ENCODE measurements at regions not wholly inside any gene's neighbourhood (a gene's known extent, or its start where the extent isn't known, plus 50 kb on each side); places are given as distances from the start of the nearest gene placed in this dataset.

DNA sequence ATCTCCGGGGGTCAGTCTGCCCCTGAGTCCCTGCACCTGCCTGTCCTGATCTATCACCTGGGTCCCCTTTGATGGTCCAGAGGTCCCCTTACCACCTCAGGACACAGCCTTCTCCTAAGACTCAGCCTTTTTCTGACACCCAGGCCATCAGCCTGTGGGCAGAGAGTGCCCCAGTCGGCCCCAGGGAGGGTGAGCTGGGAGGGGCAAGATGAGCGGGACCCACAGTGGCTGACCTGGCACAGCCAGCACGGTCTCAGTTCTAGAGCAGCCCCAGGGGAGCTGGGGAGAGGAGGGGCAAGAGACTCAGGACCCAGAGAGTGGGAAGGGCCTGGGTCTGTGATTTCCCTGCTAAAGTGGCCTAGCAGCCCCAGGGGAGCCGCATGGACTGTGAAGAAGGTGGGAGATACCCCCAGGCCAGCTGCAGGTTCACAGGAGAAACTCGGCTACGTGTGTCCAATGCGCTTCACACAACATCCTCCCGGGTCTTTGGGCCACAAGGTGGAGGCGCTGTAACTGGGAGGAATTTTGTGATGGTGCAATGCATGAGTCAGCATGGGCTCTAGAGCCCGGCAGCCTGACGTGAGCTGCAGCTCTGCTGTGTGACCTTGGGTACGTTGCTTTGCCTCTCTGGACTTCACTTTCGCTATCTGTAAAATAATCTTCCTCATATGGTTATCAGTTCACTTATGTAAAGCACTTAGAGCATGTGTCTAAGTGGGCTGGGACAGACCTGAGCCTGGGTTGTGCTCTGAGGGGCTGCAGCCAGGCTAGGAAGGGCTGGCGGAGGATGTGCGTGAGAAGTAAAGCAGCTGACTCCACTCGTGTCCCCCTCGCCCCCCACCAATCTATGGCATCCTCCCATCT lies 67.2 kb upstream of the LHX1 start:
- Histone ChIP-seq H3K4me3 (ENCODE audit: insufficient read depth, low read depth, low read length) (no peak overlapping the region), H3K36me3 (ENCODE audit: control insufficient read depth, insufficient read depth, low read length) (no peaks in the 10 kb centered on the region), H3K27me3 (ENCODE audit: control insufficient read depth, insufficient read depth, low read length, poor library complexity, severe bottlenecking) (no peaks in the 10 kb centered on the region), H3K9me3 (ENCODE audit: control insufficient read depth, low read length) (no peaks in the 10 kb centered on the region), H3K4me1 (ENCODE audit: control insufficient read depth, insufficient read depth, low read length) (no peaks in the 10 kb centered on the region), H3K27ac (ENCODE audit: insufficient read depth, low read depth, low read length, poor library complexity, severe bottlenecking) (no peak overlapping the region)
- WGBS, 2 experiments, result 74 to 78% methylated on average over 18 of the region's 18 CpGs

DNA sequence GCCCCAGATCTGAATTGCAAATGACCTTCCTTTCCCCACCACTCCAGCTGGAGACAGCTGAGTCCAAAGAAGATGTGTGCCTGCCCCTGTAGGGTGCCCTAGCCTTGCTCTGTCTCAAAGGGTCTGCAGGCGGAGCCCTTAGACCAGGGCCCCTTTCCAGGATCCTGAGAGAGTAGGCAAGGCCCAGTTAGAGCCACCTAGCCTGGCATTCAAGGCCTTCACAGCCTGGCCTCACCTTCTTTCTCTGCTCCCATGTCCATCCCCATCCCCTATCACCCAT lies 66.6 kb upstream of the LHX1 start:
- WGBS, 2 experiments, result 51 to 64% methylated on average over 1 of the region's 1 CpG
- Histone ChIP-seq H3K4me3 (ENCODE audit: insufficient read depth, low read depth, low read length) (no peak overlapping the region), H3K27ac (ENCODE audit: insufficient read depth, low read depth, low read length, poor library complexity, severe bottlenecking) (no peak overlapping the region), H3K36me3 (ENCODE audit: control insufficient read depth, insufficient read depth, low read length) (no peaks in the 10 kb centered on the region), H3K4me1 (ENCODE audit: control insufficient read depth, insufficient read depth, low read length) (no peaks in the 10 kb centered on the region), H3K27me3 (ENCODE audit: control insufficient read depth, insufficient read depth, low read length, poor library complexity, severe bottlenecking) (no peaks in the 10 kb centered on the region), H3K9me3 (ENCODE audit: control insufficient read depth, low read length) (no peaks in the 10 kb centered on the region)

DNA sequence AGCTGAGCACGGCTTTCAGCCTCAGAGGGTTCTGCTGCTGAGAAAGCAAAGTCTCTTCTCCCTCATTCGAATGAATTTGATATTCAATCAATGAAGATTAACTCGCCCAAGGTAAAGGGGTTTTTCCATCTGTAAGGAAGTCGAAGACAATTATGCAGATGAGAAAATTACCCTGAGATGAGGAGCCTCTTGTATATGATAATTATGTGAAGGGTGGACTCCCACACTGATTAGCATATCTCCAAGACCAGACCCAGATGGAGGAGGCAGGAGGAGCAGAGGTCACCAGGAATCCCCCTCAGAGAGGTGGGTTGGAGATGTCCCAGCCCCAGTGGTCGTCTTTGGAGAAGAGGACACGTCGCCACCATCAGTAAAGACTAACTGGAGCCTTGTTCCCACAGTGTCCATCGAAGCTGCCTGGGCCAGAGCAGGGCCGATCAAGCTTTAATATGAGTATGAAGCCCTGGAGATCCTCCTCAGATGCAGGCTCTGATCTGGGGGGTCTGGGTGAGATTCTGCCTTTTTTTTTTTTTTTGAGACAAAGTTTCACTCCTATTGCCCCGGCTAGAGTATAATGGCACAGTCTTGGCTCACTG lies 61.5 kb upstream of the LHX1 start:
- no peaks in the 10 kb centered on the region for H3K27me3 ChIP-seq (ENCODE audit: control insufficient read depth, insufficient read depth, low read length, poor library complexity, severe bottlenecking)
- H3K4me3 ChIP-seq (ENCODE audit: insufficient read depth, low read depth, low read length), result no peak overlapping the region
- H3K9me3 ChIP-seq (ENCODE audit: control insufficient read depth, low read length), result no peaks in the 10 kb centered on the region
- 77 to 84% methylated on average over 10 of the region's 10 CpGs for WGBS, 2 experiments
- H3K4me1 ChIP-seq (ENCODE audit: control insufficient read depth, insufficient read depth, low read length), result no peaks in the 10 kb centered on the region
- no peak overlapping the region for H3K27ac ChIP-seq (ENCODE audit: insufficient read depth, low read depth, low read length, poor library complexity, severe bottlenecking)
- H3K36me3 ChIP-seq (ENCODE audit: control insufficient read depth, insufficient read depth, low read length), result no peaks in the 10 kb centered on the region

DNA sequence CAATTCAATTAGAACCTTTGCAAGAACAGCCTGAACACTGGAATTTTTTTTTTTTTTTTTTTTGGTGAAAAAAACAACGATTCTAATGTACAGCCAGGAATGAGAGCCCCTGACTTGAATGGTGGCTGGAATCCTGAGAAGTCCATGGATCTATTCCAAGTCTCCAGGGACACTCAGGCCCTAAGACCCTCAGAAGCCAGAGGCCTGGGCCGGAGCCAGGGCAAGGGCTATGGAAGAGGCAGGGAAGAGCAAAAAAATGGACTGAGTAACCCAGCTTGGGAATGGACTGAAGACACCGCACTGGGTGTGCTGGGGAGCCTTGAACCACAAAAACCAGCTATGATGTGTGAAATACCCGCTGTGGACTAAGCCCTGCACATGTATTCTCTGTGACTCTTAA lies 60.3 kb upstream of the LHX1 start:
- Histone ChIP-seq H3K4me3 (ENCODE audit: insufficient read depth, low read depth, low read length) (no peak overlapping the region), H3K36me3 (ENCODE audit: control insufficient read depth, insufficient read depth, low read length) (no peaks in the 10 kb centered on the region), H3K27me3 (ENCODE audit: control insufficient read depth, insufficient read depth, low read length, poor library complexity, severe bottlenecking) (no peaks in the 10 kb centered on the region), H3K9me3 (ENCODE audit: control insufficient read depth, low read length) (no peaks in the 10 kb centered on the region), H3K27ac (ENCODE audit: insufficient read depth, low read depth, low read length, poor library complexity, severe bottlenecking) (no peak overlapping the region), H3K4me1 (ENCODE audit: control insufficient read depth, insufficient read depth, low read length) (no peaks in the 10 kb centered on the region)
- 90 to 93% methylated on average over 4 of the region's 4 CpGs for WGBS, 2 experiments

DNA sequence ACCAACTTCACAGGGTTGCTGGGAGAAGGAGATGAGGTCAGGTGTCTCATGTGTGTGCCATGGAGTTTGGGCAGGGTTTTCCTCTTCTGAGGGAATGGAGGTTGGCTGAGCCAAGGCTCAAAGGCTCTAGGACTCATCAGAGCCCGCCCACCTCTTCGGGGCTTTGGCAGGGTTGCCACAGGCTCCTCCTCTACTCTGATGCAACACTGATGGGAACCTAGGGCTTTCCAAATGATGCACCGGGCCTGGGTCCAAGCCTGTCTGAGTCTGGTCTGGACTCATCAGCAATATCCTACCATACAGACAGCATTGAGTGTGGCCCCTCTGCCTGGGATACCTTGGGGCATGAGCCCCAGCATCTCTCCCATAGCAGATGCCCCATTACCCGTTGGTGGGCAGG lies 59.5 kb upstream of the LHX1 start:
- H3K4me3 ChIP-seq (ENCODE audit: insufficient read depth, low read depth, low read length), result no peak overlapping the region
- WGBS, 2 experiments, result 83 to 88% methylated on average over 4 of the region's 4 CpGs
- no peaks in the 10 kb centered on the region for H3K36me3 ChIP-seq (ENCODE audit: control insufficient read depth, insufficient read depth, low read length)
- no peaks in the 10 kb centered on the region for H3K9me3 ChIP-seq (ENCODE audit: control insufficient read depth, low read length)
- no peak overlapping the region for H3K27ac ChIP-seq (ENCODE audit: insufficient read depth, low read depth, low read length, poor library complexity, severe bottlenecking)
- H3K4me1 ChIP-seq (ENCODE audit: control insufficient read depth, insufficient read depth, low read length), result no peaks in the 10 kb centered on the region
- no peaks in the 10 kb centered on the region for H3K27me3 ChIP-seq (ENCODE audit: control insufficient read depth, insufficient read depth, low read length, poor library complexity, severe bottlenecking)

DNA sequence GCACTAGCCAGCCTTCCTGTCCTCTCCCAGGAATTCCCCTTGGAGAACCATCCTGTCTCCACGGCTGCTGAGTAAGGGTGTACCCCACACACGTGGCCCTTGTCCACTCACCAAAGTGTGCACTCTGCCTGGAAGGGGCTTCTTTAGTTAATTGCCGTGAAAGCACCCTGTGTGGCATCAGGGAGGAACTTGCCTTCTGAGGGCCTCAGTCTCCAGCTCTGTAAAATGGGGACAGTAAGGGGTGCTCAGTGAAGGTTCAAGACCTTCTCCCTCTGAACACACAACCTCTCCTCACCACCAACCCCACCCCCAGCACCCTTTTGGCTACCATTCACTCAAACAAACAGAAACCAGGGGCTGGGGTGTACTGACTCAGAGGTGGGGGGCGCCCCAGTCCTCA lies 59.1 kb upstream of the LHX1 start:
- Histone ChIP-seq H3K36me3 (ENCODE audit: control insufficient read depth, insufficient read depth, low read length) (no peaks in the 10 kb centered on the region), H3K27me3 (ENCODE audit: control insufficient read depth, insufficient read depth, low read length, poor library complexity, severe bottlenecking) (no peaks in the 10 kb centered on the region), H3K27ac (ENCODE audit: insufficient read depth, low read depth, low read length, poor library complexity, severe bottlenecking) (no peak overlapping the region), H3K4me3 (ENCODE audit: insufficient read depth, low read depth, low read length) (no peak overlapping the region), H3K4me1 (ENCODE audit: control insufficient read depth, insufficient read depth, low read length) (no peaks in the 10 kb centered on the region), H3K9me3 (ENCODE audit: control insufficient read depth, low read length) (no peaks in the 10 kb centered on the region)
- WGBS, 2 experiments, result 91 to 97% methylated on average over 3 to 4 of the region's 4 CpGs

DNA sequence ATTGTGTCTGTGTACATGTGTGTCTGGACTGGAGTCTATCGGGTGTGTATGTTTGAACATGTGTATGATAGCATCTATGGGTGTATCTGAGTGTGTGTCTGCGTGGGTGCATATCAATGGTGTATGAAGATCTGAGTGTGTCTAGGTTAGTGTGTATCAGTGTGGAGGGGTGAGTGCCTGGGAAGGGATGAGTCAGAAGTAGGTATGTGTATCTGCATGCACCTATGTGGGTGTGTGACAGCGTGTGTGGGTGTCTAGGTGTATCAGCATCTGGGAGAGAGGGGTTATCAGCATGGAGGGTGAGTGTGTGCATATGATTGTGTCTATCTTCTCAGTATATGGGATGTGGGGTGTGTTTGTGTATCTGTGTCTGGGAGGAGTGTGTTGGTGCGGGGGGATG lies 58.2 kb upstream of the LHX1 start:
- no peaks in the 10 kb centered on the region for H3K4me1 ChIP-seq (ENCODE audit: control insufficient read depth, insufficient read depth, low read length)
- no peaks in the 10 kb centered on the region for H3K27me3 ChIP-seq (ENCODE audit: control insufficient read depth, insufficient read depth, low read length, poor library complexity, severe bottlenecking)
- WGBS, 2 experiments, result 91% methylated on average over 4 of the region's 4 CpGs
- no peaks in the 10 kb centered on the region for H3K36me3 ChIP-seq (ENCODE audit: control insufficient read depth, insufficient read depth, low read length)
- H3K27ac ChIP-seq (ENCODE audit: insufficient read depth, low read depth, low read length, poor library complexity, severe bottlenecking), result no peak overlapping the region
- no peak overlapping the region for H3K4me3 ChIP-seq (ENCODE audit: insufficient read depth, low read depth, low read length)
- no peaks in the 10 kb centered on the region for H3K9me3 ChIP-seq (ENCODE audit: control insufficient read depth, low read length)

DNA sequence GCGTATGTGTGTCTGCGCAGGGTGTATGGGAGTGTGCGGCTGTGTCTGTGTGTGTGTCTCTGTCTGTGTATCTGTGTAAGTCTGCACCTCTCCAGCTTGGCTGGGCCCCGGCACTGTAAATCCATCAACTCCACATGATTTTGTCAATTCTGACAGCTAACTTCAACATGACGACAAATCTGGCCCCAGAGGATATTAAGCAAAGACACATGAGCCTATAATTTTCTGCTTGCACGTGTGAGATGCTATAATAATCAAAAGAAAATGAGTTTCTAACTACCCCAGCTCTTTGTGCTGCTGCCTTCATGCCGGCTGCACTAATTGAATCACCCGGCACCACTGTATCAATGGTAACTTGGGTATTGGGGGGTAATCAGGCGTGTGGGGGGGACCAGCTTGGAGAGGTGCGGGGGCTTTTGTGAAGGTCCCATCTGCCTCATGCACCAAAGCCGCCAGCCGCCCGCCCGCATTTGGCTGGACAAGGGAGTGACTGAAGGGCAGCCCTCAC lies 57.6 kb upstream of the LHX1 start:
- no peak overlapping the region for H3K27ac ChIP-seq (ENCODE audit: insufficient read depth, low read depth, low read length, poor library complexity, severe bottlenecking)
- H3K4me1 ChIP-seq (ENCODE audit: control insufficient read depth, insufficient read depth, low read length), result no peaks in the 10 kb centered on the region
- H3K27me3 ChIP-seq (ENCODE audit: control insufficient read depth, insufficient read depth, low read length, poor library complexity, severe bottlenecking), result no peaks in the 10 kb centered on the region
- no peaks in the 10 kb centered on the region for H3K9me3 ChIP-seq (ENCODE audit: control insufficient read depth, low read length)
- WGBS, 2 experiments, result 92 to 93% methylated on average over 14 of the region's 14 CpGs
- no peaks in the 10 kb centered on the region for H3K36me3 ChIP-seq (ENCODE audit: control insufficient read depth, insufficient read depth, low read length)
- no peak overlapping the region for H3K4me3 ChIP-seq (ENCODE audit: insufficient read depth, low read depth, low read length)

DNA sequence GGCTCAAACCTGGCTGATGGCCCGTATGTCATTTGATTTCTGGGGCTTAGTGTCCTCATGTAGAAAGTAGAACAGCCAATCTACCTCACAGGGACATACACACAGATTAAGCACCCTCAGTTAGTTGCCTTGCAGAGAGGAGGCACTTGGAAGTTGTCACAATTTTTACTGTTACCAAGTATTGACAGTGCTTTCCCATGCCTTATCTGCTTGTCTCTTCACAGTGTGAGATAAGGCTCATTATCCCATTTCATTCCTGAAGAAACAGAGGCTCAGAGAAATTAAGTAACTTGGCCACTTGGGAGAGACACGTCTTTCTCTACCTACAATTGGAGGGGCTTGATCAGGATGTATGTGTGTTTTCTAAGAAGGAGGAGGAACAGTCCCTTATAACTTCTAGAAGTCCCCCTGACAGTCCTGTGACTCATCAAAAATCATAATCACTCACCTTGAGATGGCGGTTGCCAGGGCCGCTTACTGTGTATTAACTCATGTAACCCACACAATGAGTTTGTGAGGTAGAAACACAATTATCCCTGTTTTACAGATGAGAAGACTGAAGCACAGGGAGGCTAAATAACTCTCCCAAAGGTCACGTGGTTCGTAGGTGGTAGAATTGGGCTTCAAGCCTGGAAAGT lies 56.9 kb upstream of the LHX1 start:
- no peaks in the 10 kb centered on the region for H3K9me3 ChIP-seq (ENCODE audit: control insufficient read depth, low read length)
- H3K27me3 ChIP-seq (ENCODE audit: control insufficient read depth, insufficient read depth, low read length, poor library complexity, severe bottlenecking), result no peaks in the 10 kb centered on the region
- no peak overlapping the region for H3K4me3 ChIP-seq (ENCODE audit: insufficient read depth, low read depth, low read length)
- no peaks in the 10 kb centered on the region for H3K4me1 ChIP-seq (ENCODE audit: control insufficient read depth, insufficient read depth, low read length)
- no peak overlapping the region for H3K27ac ChIP-seq (ENCODE audit: insufficient read depth, low read depth, low read length, poor library complexity, severe bottlenecking)
- no peaks in the 10 kb centered on the region for H3K36me3 ChIP-seq (ENCODE audit: control insufficient read depth, insufficient read depth, low read length)
- WGBS, 2 experiments, result 95 to 99% methylated on average over 5 to 6 of the region's 6 CpGs

DNA sequence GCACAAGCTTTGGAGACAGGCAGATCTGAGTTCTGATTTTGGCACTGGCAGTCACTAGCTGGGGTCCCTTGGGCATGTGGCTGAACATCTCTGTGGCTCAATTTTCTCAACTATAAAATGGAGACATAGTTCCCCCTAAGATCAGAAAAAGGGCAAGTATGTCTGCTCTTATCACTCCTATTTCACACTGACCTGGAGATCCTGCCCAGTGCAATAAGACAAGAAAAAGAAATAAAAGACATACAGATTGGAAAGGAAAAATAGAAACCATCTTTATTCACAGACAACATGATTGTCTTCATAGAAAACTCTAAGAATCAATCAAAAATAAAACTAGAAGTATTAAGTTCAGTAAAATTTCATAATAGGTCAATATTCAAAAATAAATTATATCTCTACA lies 56.0 kb upstream of the LHX1 start:
- no peak overlapping the region for H3K27ac ChIP-seq (ENCODE audit: insufficient read depth, low read depth, low read length, poor library complexity, severe bottlenecking)
- H3K36me3 ChIP-seq (ENCODE audit: control insufficient read depth, insufficient read depth, low read length), result no peaks in the 10 kb centered on the region
- no peak overlapping the region for H3K4me3 ChIP-seq (ENCODE audit: insufficient read depth, low read depth, low read length)
- H3K27me3 ChIP-seq (ENCODE audit: control insufficient read depth, insufficient read depth, low read length, poor library complexity, severe bottlenecking), result no peaks in the 10 kb centered on the region
- no peaks in the 10 kb centered on the region for H3K4me1 ChIP-seq (ENCODE audit: control insufficient read depth, insufficient read depth, low read length)
- H3K9me3 ChIP-seq (ENCODE audit: control insufficient read depth, low read length), result no peaks in the 10 kb centered on the region

Measured in ectodermal cell (in vitro differentiated cells).